ENCODE measurements at regions not wholly inside any gene's neighbourhood (a gene's known extent, or its start where the extent isn't known, plus 50 kb on each side); places are given as distances from the start of the nearest gene placed in this dataset.

DNA sequence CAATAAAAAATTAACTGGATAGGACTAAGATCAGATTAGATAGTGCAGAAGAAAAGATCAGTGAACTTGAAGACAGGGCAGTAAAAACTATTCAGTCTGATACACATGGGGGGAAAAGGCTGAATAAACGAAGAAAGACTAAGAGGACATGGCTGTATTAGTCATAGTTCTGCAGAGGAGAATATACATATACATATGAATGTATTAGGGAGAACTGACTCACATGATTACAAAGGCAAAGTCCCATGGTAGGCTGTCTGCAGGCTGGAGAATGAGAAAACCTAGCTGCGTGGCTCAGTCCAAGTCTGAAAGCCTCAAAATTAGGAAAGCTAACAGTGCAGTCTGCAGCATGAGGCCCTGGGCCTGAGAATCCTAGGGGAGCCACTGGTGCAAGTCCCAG lies 98.2 kb upstream of the GNAO1 start:
- no peak for DNase-seq (ENCODE audit: low read depth in 4 of 4, low spot score in 2 of 4)

- DNase-seq (ENCODE audit: low read depth in 4 of 4, low spot score in 2 of 4), result no peak
Measured at GRCh38 chr16:56090076-56090475, 101.2 kb upstream of the GNAO1 start.

DNA sequence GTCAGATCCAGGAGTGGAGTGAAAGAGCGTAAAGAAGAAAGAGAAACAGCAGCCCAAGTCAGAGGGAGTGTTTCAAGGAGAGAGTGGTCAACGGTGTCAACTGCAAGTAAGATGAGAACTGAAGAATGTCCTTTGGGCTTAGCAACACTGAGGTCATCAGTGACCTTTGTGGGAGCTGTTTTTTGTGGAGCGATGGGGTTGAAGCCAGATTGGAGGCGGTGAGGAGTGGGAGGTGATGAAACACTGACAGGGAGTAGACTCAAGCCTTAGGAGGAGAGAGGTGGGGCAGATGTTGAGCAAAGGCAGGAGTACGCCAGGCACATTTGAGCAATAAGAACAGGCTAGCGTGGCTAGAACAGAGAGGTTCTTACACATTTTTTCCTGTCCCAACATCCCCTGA lies 103.7 kb upstream of the GNAO1 start:
- DNase-seq (ENCODE audit: low read depth in 4 of 4, low spot score in 2 of 4), result no peak

DNA sequence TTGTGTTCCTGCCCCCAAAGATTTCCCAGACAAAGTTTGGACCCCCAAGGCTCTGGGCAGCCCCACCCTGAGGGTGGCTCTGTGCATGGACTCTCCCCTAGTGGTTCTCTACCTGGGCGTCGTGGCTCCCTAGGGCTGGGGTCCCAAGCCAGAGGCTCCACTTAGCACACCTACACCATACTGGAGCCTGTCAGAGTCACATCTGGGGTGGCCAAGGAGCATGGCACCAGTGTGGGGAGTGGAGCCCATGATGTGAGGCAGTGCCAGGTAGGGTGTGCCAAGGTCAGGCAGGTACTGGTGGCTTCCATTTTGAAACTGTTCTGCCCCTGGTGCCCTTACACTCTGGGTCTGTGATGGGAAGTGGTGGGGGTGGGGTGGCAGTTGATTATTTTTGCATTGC lies 109.9 kb upstream of the GNAO1 start:
- DNase-seq (ENCODE audit: low read depth in 4 of 4, low spot score in 2 of 4), result no peak

DNA sequence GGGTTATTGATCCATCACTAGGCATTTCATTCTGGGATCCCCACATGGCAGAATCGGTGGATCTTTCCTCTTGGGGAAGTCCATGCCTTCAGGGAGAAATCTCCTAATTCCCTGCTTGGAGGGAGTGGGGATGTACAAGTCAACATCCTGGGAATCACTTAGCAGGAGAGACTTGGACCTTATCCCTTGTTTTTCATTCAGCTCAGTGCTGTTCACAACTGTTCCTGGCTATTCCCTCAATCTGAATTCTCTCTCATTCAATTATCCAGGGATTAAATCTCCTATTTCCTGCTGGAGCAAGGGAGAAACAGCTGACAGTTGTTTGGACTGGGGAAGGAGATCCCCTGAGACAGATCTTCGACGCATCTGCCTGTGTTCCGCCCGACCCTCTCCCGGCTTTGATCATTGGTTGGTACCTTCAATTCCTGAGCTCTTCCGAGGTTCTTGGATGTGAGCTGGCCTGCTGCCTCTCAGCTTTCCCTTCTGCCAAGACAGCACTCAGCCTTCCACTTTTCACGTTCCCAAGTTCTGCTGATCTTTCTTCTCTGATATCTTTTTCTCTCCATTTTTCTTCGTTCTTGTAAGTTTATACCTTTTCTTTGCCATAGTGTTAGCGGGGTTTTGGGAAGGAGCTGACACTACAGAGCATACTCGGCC lies 115.4 kb upstream of the GNAO1 start:
- DNase-seq (ENCODE audit: low read depth in 4 of 4, low spot score in 2 of 4), result no peak

DNA sequence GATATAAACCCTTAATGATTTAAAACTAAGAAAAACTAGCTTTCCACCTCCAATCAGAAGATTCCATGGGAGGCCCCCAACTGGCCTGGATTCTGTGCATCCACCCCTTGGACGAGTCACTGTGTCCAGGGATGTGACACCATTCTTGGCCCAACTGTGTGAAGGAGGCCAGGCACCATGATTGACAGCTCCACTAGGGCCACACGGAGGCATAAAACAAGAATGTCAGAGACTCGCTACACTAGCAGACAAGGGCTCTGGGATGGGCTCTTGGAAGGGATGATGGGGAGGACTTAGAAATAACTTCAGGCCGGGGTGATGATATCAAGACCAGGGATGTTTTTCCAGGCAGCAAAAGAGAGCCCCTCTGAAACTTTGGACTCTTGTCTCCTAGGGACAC lies 117.8 kb upstream of the GNAO1 start:
- DNase-seq (ENCODE audit: low read depth in 4 of 4, low spot score in 2 of 4), result no peak

GRCh38 chr16:56072096-56072495 lies 119.2 kb upstream of the GNAO1 start:
- no peak for DNase-seq (ENCODE audit: low read depth in 4 of 4, low spot score in 2 of 4)

GRCh38 chr16:56068816-56069215 lies 122.5 kb upstream of the GNAO1 start:
- no peak for DNase-seq (ENCODE audit: low read depth in 4 of 4, low spot score in 2 of 4)

DNA sequence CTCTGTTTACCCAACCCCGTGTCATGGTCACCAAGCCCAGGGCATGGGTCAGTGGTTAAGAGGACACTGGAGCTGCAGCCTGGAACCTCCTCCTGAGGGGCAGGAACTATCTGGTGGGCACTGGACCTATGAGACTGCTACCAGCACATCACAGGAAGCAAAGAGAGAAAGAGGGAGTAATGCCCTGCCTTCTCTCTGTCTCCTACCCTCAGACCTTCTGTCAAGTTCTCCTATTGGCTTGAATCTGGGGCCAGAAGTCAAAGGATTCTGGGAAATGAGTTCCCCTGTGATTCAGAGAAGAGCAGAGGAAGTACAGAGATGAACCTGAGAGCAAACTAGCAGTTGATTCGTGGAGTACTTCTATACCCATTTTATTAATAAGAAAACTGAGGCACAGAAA lies 123.0 kb upstream of the GNAO1 start:
- DNase-seq (ENCODE audit: low read depth in 4 of 4, low spot score in 2 of 4), result no peak

DNA sequence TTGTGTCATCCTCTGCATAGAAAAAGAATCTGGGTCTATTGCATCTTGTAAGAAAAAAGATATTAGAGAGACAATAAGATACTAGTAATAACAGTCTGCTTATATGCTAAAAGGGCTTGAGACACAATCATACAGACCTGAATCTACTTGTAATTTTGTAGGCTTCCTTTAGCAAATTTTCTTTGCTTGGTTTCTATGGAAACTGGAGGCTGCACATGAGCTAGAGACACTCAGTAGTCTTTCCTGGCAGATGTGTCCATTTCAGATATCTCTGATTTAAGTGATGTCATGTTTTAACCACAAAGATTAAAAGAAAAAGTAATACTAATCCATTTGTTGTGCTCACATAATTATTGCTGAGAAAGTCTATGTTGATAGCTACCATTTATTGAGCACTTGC lies 123.9 kb upstream of the GNAO1 start:
- no peak for DNase-seq (ENCODE audit: low read depth in 4 of 4, low spot score in 2 of 4)

GRCh38 chr16:56066617-56067016 lies 124.7 kb upstream of the GNAO1 start:
- no peak for DNase-seq (ENCODE audit: low read depth in 4 of 4, low spot score in 2 of 4)

- no peak for DNase-seq (ENCODE audit: low read depth in 4 of 4, low spot score in 2 of 4)
Measured at GRCh38 chr16:56063111-56063510, 128.2 kb upstream of the GNAO1 start.

GRCh38 chr16:56057151-56057550 lies 134.1 kb upstream of the GNAO1 start:
- no peak for DNase-seq (ENCODE audit: low read depth in 4 of 4, low spot score in 2 of 4)

- DNase-seq (ENCODE audit: low read depth in 4 of 4, low spot score in 2 of 4), result no peak
Measured at GRCh38 chr16:56050916-56051315, 140.4 kb upstream of the GNAO1 start.

GRCh38 chr16:56048425-56049105 lies 142.7 kb upstream of the GNAO1 start:
- no peak for DNase-seq (ENCODE audit: low read depth in 4 of 4, low spot score in 2 of 4)

- DNase-seq (ENCODE audit: low read depth in 4 of 4, low spot score in 2 of 4), result no peak
Measured at GRCh38 chr16:56047307-56048234, 143.7 kb upstream of the GNAO1 start.

GRCh38 chr16:56042416-56042815 lies 148.9 kb upstream of the GNAO1 start:
- DNase-seq (ENCODE audit: low read depth in 4 of 4, low spot score in 2 of 4), result no peak

GRCh38 chr16:56041556-56042140 lies 149.6 kb upstream of the GNAO1 start:
- DNase-seq (ENCODE audit: low read depth in 4 of 4, low spot score in 2 of 4), result peak in 2 of 4 donors; percentile 10 to 16

DNA sequence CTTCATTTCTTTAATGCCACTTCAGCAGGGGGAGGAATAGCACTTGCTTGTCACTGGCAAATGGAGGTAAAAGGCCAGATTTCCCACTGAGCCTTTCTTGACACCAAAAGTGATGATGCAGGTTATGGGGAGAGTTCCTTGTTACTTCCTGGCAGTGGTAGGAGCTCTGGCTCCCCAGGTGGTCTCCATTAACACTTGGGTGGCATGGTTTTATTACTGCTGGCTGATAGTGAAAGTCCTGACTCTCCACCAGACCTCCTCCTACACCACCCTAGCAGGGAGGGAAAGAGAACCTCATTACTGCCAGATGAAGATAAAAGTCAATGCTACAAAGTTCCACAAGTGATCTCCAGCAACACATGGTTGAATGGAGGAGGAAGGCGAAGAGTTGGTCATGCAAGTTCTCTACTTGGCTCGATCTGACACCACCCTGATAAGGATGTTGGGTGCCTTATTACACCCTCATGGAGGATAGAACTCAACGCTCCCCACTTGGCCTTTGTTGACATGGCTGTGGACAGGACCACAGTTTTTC lies 152.7 kb upstream of the GNAO1 start:
- no peak for DNase-seq (ENCODE audit: low read depth in 4 of 4, low spot score in 2 of 4)

- no peak for DNase-seq (ENCODE audit: low read depth in 4 of 4, low spot score in 2 of 4)
Measured at GRCh38 chr16:56032072-56032471, 156.9 kb upstream of the CES5A start.

- no peak for DNase-seq (ENCODE audit: low read depth in 4 of 4, low spot score in 2 of 4)
Measured at GRCh38 chr16:56029026-56029425, 153.9 kb upstream of the CES5A start.

All from left renal cortex interstitium (tissue), 4 donors.